Muscle of back (tissue), 3 donors: ENCODE measurements at regions not wholly inside any gene's neighbourhood (a gene's known extent, or its start where the extent isn't known, plus 50 kb on each side); places are given as distances from the start of the nearest gene placed in this dataset.

Source experiments
- DNase-seq, 3 donors: peaks; one replicate each; pipeline versions ENCODE4 v3.0.0 to v3.0.0-alpha.2; 2013

- no peak for DNase-seq
Observed at GRCh38 chr4:36716874-36717273, 435.5 kb downstream of the DTHD1 start.

GRCh38 chr4:36719425-36719824 lies 438.0 kb downstream of the DTHD1 start:
- DNase-seq: no peak

GRCh38 chr4:36722986-36723385 lies 441.6 kb downstream of the DTHD1 start:
- DNase-seq: no peak

- no peak for DNase-seq
Observed at GRCh38 chr4:36734334-36734733, 452.9 kb downstream of the DTHD1 start.

- DNase-seq: no peak
Observed at GRCh38 chr4:36737691-36738090, 456.3 kb downstream of the DTHD1 start.

GRCh38 chr4:36740796-36741310 lies 459.4 kb downstream of the DTHD1 start:
- no peak for DNase-seq

GRCh38 chr4:36747277-36748129 lies 466.1 kb downstream of the DTHD1 start:
- no peak for DNase-seq

- no peak for DNase-seq
Observed at GRCh38 chr4:36753048-36753447, 471.6 kb downstream of the DTHD1 start.

GRCh38 chr4:36757580-36758311 lies 476.3 kb downstream of the DTHD1 start:
- no peak for DNase-seq

- no peak for DNase-seq
Observed at GRCh38 chr4:36758312-36759178, 477.1 kb downstream of the DTHD1 start.

- DNase-seq: no peak
Observed at GRCh38 chr4:36761607-36762006, 480.2 kb downstream of the DTHD1 start.

- DNase-seq: no peak
Observed at GRCh38 chr4:36763814-36764213, 480.7 kb upstream of the NWD2 start.

- DNase-seq: no peak
Observed at GRCh38 chr4:36767596-36767995, 476.9 kb upstream of the NWD2 start.

GRCh38 chr4:36771411-36772153 lies 473.0 kb upstream of the NWD2 start:
- no peak for DNase-seq

GRCh38 chr4:36772154-36772516 lies 472.4 kb upstream of the NWD2 start:
- DNase-seq: no peak

- no peak for DNase-seq
Observed at GRCh38 chr4:36773467-36773866, 471.1 kb upstream of the NWD2 start.

- no peak for DNase-seq
Observed at GRCh38 chr4:36775544-36775943, 469.0 kb upstream of the NWD2 start.

GRCh38 chr4:36779601-36780000 lies 464.9 kb upstream of the NWD2 start:
- DNase-seq: no peak

GRCh38 chr4:36785973-36786372 lies 458.6 kb upstream of the NWD2 start:
- no peak for DNase-seq

- DNase-seq: no peak
Observed at GRCh38 chr4:36786519-36786918, 458.0 kb upstream of the NWD2 start.

- DNase-seq: no peak
Observed at GRCh38 chr4:36794716-36795115, 449.8 kb upstream of the NWD2 start.
